Ovary (tissue), 7 donors: ENCODE measurements at regions not wholly inside any gene's neighbourhood (a gene's known extent, or its start where the extent isn't known, plus 50 kb on each side); places are given as distances from the start of the nearest gene placed in this dataset.

Experiments
- DNase-seq, 5 donors: peaks; one replicate each; pipeline ENCODE4 v3.0.0-alpha.2; 2019 to 2020
- H3K27ac ChIP-seq, 2 donors: fragments of 200-600 bp; one replicate each; pipeline versions ENCODE4 v1.5.1 to v1.8.0; 2019 to 2022
- H3K27me3 ChIP-seq: fragments of 200-600 bp; one replicate; pipeline ENCODE4 v1.8.0; 2022
- H3K36me3 ChIP-seq: fragments of 200-600 bp; sonication (generic); one replicate; pipeline ENCODE4 v1.5.1; 2019
- H3K4me1 ChIP-seq: one replicate; pipeline ENCODE4 v1.8.1; 2013; ENCODE audit warnings: mild to moderate bottlenecking, moderate library complexity; ENCODE audit not compliant: insufficient read depth
- H3K4me3 ChIP-seq: fragments of 200-600 bp; sonication (generic); one replicate; pipeline ENCODE4 v1.5.1; 2017
- H3K9me3 ChIP-seq, 2 donors: fragments of 200-600 bp in 1 of 2; sonication (generic) in 1 of 2; one replicate each; pipeline versions ENCODE4 v1.5.1 to v1.8.1; 2013 to 2019; ENCODE audit warnings: mild to moderate bottlenecking in 1 of 2, moderate library complexity in 1 of 2
- EP300 ChIP-seq: sonication (generic); formaldehyde crosslinking; IDR thresholded peaks from one replicate; pipeline ENCODE4 v1.6.1; 2017; ENCODE audit warnings: antibody characterized with exemption
- POLR2A ChIP-seq: fragments of 450-650 bp; IDR thresholded peaks from one replicate; pipeline ENCODE4 v1.6.1; 2017; ENCODE audit warnings: antibody characterized with exemption, mild to moderate bottlenecking, moderate library complexity
- WGBS, 3 donors: extraction: QIAGEN DNeasy Blood & Tissue Kit in 1 of 3; methylation state at CpG; one replicate each; pipeline versions ENCODE4 v1.1.5 to v1.1.7; 2013 to 2017; 5-methylcytosine and 5-hydroxymethylcytosine counted together
- intact Hi-C, 4 donors: fragments of 100-400 bp; cut with DNase I; formaldehyde crosslinking; loops; one replicate each; pipeline versions ENCODE4 v1.11.0 to v1.15.1; 2022 to 2023
- TF ChIP-seq, protein P1 (sequence below), 3 donors: fragments of 450-650 bp in 2 of 3; fragments of 200-600 bp in 1 of 3; IDR thresholded peaks; one replicate each; pipeline versions ENCODE4 v1.5.1 to v1.8.0; 2016 to 2022; ENCODE audit warnings: antibody characterized with exemption in 3 of 3, mild to moderate bottlenecking in 1 of 3
- donor health status: DM: no; HTN: no; CAD: no; lungs with moderate emphysema.
- donor health status: DM: no; HTN: no; CAD: no.
- donor health status: Bipolar disorder and iron deficiency.
- donor health status: DM: no; HTN: no; CAD: no.
- donor health status: DM: yes; HTN: yes; CAD: no.

DNA sequence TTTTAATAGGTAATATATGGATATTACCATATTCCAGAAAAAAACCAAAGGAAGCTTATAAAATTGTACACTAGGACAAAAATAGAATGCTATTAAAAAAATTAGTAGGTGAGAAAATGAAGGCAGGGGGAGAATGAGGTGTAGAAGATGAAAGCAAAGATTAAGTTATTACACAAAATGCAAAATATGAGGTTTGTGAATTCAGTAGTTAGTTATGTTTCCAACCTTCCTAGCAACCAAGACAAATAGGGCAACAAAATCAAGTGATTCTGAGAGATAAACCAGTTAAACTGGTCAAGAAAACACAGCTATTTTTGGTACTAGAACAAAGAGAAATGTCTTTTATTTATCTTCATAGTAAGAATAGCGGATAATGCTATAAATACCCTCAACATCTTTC is 300.0 kb upstream of the RASGEF1B start:
- intact Hi-C loops = no loop called here
- no peaks in the 10 kb centered on the region for H3K27me3 ChIP-seq
- no peaks in the 10 kb centered on the region for H3K4me1 ChIP-seq

DNA sequence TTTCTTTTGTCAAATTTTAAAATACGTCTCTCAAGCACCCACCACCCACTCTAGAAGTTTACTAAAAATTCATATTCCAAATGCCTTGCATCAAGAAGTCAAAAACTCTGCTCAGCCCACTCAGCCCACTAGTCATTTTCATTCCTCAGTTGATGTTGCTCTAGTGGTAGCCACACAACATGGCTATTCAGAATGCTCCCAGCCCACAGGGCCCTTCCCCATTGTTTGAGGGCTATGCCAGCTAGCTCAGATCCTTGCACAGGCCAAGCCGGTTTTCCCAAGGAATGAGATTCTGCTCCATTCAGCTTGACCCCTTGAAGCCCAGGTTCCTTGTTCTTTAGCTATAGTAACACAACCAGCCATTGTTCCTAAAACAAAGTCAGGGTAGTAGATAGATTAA is 297.5 kb upstream of the RASGEF1B start:
- TF ChIP-seq EP300 (no peak), POLR2A (no peak)
- TF ChIP-seq, protein P1, sequence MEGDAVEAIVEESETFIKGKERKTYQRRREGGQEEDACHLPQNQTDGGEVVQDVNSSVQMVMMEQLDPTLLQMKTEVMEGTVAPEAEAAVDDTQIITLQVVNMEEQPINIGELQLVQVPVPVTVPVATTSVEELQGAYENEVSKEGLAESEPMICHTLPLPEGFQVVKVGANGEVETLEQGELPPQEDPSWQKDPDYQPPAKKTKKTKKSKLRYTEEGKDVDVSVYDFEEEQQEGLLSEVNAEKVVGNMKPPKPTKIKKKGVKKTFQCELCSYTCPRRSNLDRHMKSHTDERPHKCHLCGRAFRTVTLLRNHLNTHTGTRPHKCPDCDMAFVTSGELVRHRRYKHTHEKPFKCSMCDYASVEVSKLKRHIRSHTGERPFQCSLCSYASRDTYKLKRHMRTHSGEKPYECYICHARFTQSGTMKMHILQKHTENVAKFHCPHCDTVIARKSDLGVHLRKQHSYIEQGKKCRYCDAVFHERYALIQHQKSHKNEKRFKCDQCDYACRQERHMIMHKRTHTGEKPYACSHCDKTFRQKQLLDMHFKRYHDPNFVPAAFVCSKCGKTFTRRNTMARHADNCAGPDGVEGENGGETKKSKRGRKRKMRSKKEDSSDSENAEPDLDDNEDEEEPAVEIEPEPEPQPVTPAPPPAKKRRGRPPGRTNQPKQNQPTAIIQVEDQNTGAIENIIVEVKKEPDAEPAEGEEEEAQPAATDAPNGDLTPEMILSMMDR (IDR thresholded peaks at IDR 0.05) = no peak
- intact Hi-C loops = no loop called here
- Histone ChIP-seq H3K27ac (no peak overlapping the region), H3K4me1 (no peaks in the 10 kb centered on the region), H3K36me3 (no peaks in the 10 kb centered on the region), H3K27me3 (no peaks in the 10 kb centered on the region), H3K4me3 (no peak overlapping the region), H3K9me3 (no peaks in the 10 kb centered on the region)
- WGBS, 3 donors = 91 to 97% (median 96%) methylated on average over 2 of the region's 2 CpGs
- no peak for DNase-seq

More for the DNA sequence above, 300.0 kb upstream of the RASGEF1B start:
- no peak for TF ChIP-seq POLR2A
- TF ChIP-seq, protein P1 (IDR thresholded peaks at IDR 0.05) = no peak
- no peak for TF ChIP-seq EP300
- Histone ChIP-seq H3K36me3 (no peaks in the 10 kb centered on the region), H3K4me3 (no peak overlapping the region), H3K27ac (no peak overlapping the region), H3K9me3 (no peaks in the 10 kb centered on the region)
- WGBS, 3 donors = 77 to 88% (median 88%) methylated on average over 1 of the region's 1 CpG
- DNase-seq = no peak

DNA sequence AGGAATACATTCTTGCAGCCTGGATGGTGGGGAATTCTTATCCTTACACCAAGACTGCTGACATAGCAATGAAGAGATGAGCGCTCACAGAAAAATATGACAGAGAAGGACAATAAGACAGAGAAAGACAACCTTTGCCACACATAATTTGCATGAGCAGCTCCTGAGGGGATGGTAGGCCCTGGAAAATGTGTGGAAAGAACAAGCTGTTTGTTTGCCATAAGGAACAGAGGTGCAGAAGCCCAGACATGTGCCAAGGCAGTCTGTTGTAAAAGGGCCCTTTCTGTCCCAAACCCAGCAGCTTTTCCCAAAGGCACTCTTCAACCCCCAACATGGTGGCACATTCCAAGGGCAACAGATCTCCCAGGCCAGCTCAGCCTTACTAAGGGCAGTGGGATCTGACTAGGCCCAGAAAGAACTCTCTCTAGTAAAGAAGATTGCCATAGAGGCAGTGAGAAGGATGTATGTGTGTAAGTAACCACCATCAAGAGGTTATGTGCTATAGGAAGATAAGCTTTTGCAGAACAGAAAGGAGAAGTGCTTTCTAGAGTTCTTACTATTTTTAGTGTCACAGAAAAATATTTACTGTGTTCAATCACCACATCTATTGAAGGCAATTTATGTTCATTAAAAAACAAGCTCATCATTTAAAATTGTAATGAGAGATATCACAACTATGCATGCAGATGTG is 287.0 kb upstream of the RASGEF1B start:
- no peak for DNase-seq
- Histone ChIP-seq H3K36me3 (no peaks in the 10 kb centered on the region), H3K27ac (no peak overlapping the region), H3K4me1 (no peaks in the 10 kb centered on the region), H3K4me3 (no peak overlapping the region), H3K27me3 (no peaks in the 10 kb centered on the region), H3K9me3 (no peaks in the 10 kb centered on the region)
- intact Hi-C loops = no loop called here
- 95 to 100% (median 97%) methylated on average over 1 of the region's 1 CpG for WGBS, 3 donors
- TF ChIP-seq EP300 (no peak), POLR2A (no peak)
- TF ChIP-seq, protein P1 (IDR thresholded peaks at IDR 0.05) = no peak

DNA sequence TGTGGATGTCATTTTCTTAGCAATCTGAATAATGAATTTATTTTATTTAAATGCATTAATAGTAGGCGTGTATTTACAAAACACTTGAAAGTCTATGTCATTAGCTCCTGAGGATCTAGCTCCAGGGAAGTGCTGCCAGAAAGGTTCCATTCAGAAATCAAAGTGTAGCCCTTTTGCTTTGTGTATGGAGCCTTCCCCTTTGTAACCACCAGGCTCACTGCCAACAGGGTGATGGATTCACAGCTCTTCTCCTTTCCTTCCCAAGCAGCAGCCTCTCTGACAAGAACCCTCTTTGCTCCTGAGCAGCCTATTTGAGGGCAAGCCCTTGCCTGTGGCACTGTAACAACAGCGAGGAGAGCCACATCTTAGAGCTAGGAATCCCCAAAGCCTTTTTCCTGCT is 286.0 kb upstream of the RASGEF1B start:
- DNase-seq = peak in 1 of 5 donors; percentile 13
- intact Hi-C loops = no loop called here
- Histone ChIP-seq H3K36me3 (no peaks in the 10 kb centered on the region), H3K27ac (no peak overlapping the region), H3K4me1 (no peaks in the 10 kb centered on the region), H3K9me3 (no peaks in the 10 kb centered on the region), H3K27me3 (no peaks in the 10 kb centered on the region), H3K4me3 (no peak overlapping the region)
- no peak for TF ChIP-seq POLR2A
- TF ChIP-seq EP300 = no peak
- TF ChIP-seq, protein P1 (IDR thresholded peaks at IDR 0.05) = no peak
- 74 to 94% (median 90%) methylated on average over 2 of the region's 2 CpGs for WGBS, 3 donors
